ENCODE measurements at regions not wholly inside any gene's neighbourhood (a gene's known extent, or its start where the extent isn't known, plus 50 kb on each side); places are given as distances from the start of the nearest gene placed in this dataset.

DNA sequence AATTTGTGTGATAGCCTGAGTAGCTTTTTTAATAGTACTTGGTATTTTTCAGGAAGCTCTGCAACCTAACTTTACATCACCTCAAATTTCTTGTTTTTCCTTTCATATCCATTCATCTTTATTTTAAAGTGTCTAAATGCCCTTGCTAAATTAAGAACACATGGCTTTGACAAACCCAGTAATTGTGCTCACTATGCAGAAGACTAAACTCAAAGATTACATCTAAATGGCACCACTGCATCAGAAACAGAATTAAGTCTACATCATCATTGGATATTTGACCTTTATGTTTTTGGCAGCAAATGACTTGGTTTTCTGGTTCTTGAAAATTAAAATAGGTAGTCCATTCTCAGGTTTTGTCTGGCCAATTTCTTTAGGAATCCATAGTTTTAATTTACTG is 69.6 kb upstream of the HDGFL1 start:
- no peak for TF ChIP-seq EZH2 (IDR thresholded peaks at IDR 0.05; ENCODE audit: low read length)
- TF ChIP-seq, protein P1, sequence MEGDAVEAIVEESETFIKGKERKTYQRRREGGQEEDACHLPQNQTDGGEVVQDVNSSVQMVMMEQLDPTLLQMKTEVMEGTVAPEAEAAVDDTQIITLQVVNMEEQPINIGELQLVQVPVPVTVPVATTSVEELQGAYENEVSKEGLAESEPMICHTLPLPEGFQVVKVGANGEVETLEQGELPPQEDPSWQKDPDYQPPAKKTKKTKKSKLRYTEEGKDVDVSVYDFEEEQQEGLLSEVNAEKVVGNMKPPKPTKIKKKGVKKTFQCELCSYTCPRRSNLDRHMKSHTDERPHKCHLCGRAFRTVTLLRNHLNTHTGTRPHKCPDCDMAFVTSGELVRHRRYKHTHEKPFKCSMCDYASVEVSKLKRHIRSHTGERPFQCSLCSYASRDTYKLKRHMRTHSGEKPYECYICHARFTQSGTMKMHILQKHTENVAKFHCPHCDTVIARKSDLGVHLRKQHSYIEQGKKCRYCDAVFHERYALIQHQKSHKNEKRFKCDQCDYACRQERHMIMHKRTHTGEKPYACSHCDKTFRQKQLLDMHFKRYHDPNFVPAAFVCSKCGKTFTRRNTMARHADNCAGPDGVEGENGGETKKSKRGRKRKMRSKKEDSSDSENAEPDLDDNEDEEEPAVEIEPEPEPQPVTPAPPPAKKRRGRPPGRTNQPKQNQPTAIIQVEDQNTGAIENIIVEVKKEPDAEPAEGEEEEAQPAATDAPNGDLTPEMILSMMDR (optimal IDR thresholded peaks at IDR 0.05 in 1 of 3, IDR thresholded peaks at IDR 0.05 in 1 of 3, conservative IDR thresholded peaks at IDR 0.05 in 1 of 3; ENCODE audit: extremely low read depth in 1 of 3, insufficient read depth in 2 of 3, low read length in 3 of 3) = no peak
